Endothelial cell of umbilical vein (primary cell): ENCODE measurements at regions not wholly inside any gene's neighbourhood (a gene's known extent, or its start where the extent isn't known, plus 50 kb on each side); places are given as distances from the start of the nearest gene placed in this dataset.

ENCODE experiments used
- BruUV-seq: library from RNA; stranded (reverse); fragments of 400-500 nt; replicated peaks from 2 replicates; lab custom pipeline; 2021; lab: Mats Ljungman, UMichigan
- CTCF ChIA-PET: fragments of 300-600, 350-600 bp; sonication (Branson Sonifier 250); formaldehyde crosslinking; loops from one replicate; lab custom pipeline; 2021; ENCODE audit warnings: antibody characterized with exemption, inconsistent platforms; lab: Charles Lee
- POLR2A ChIA-PET: fragments of 300-600, 350-600 bp; sonication (Branson Sonifier 250); formaldehyde crosslinking; loops from one replicate; lab custom pipeline; 2021; ENCODE audit warnings: antibody characterized with exemption, inconsistent platforms; lab: Charles Lee
- DNase-seq: peaks from one replicate; pipeline ENCODE4 v3.0.0-alpha.2; 2011; ENCODE audit warnings: low read depth, low spot score
- FAIRE-seq: peaks from 2 replicates; lab custom pipeline; 2011; peaks lifted over from hg19 to GRCh38; lab: Jason Lieb, UNC
- H2AFZ ChIP-seq: 2 replicates; pipeline ENCODE4 v1.6.0; 2012; ENCODE audit warnings: low read depth, low read length, control low read depth, inconsistent platforms
- H3K27ac ChIP-seq: 2 replicates; pipeline ENCODE4 v1.5.1; 2011; ENCODE audit warnings: low read depth, mild to moderate bottlenecking, control low read depth, low read length, moderate library complexity; ENCODE audit not compliant: insufficient read depth
- H3K27me3 ChIP-seq, 2 experiments: 2 replicates each; pipeline versions ENCODE4 v1.6.0 to v1.6.1; 2011; ENCODE audit warnings: low read length in 2 of 2, mixed read lengths in 1 of 2; ENCODE audit not compliant: control insufficient read depth in 2 of 2, insufficient read depth in 2 of 2
- H3K36me3 ChIP-seq, 2 experiments: 2 replicates in 1 of 2; 3 replicates in 1 of 2; pipeline ENCODE4 v1.5.1; 2011; ENCODE audit warnings: low read length in 2 of 2, mild to moderate bottlenecking in 1 of 2, moderate library complexity in 1 of 2; ENCODE audit not compliant: control insufficient read depth in 2 of 2, insufficient read depth in 2 of 2; ENCODE audit errors: extremely low read depth in 1 of 2
- H3K4me1 ChIP-seq: 3 replicates; pipeline ENCODE4 v1.5.1; 2011; ENCODE audit warnings: mild to moderate bottlenecking, low read length; ENCODE audit not compliant: control insufficient read depth, insufficient read depth; ENCODE audit errors: extremely low read depth
- H3K4me2 ChIP-seq: 2 replicates; pipeline ENCODE4 v1.6.1; 2011; ENCODE audit warnings: low read length, control low read depth, mixed read lengths; ENCODE audit not compliant: insufficient read depth
- H3K4me3 ChIP-seq, 3 experiments: fragments of 200-600 bp in 1 of 3; sonication (generic), shearing (Covaris generic) in 1 of 3; replicated peaks in 1 of 3; 2 replicates each; pipeline ENCODE4 v1.5.1; 2011 to 2016; ENCODE audit warnings: control low read depth in 3 of 3, low read length in 3 of 3, mild to moderate bottlenecking in 2 of 3, inconsistent platforms in 1 of 3, low read depth in 1 of 3, moderate library complexity in 1 of 3; ENCODE audit not compliant: insufficient read depth in 1 of 3
- H3K79me2 ChIP-seq: 2 replicates; pipeline ENCODE4 v1.6.0; 2012; ENCODE audit warnings: low read length, inconsistent platforms; ENCODE audit not compliant: control insufficient read depth, insufficient read depth
- H3K9ac ChIP-seq: replicated peaks from 2 replicates; pipeline ENCODE3; 2011; ENCODE audit warnings: low read length, control low read depth; ENCODE audit not compliant: insufficient read depth; ENCODE audit errors: extremely low read depth
- H3K9me1 ChIP-seq: replicated peaks from 3 replicates; pipeline ENCODE4 v1.6.0; 2011; ENCODE audit warnings: mild to moderate bottlenecking, low read length; ENCODE audit not compliant: control insufficient read depth, insufficient read depth; ENCODE audit errors: extremely low read depth
- H3K9me3 ChIP-seq: replicated peaks from 2 replicates; pipeline ENCODE4 v1.5.1; 2012; ENCODE audit warnings: low read length, inconsistent platforms; ENCODE audit not compliant: control insufficient read depth, insufficient read depth
- H4K20me1 ChIP-seq: replicated peaks from 2 replicates; pipeline ENCODE3; 2011; ENCODE audit warnings: mild to moderate bottlenecking, low read length; ENCODE audit not compliant: control insufficient read depth, insufficient read depth; ENCODE audit errors: extremely low read depth
- EZH2 ChIP-seq: IDR thresholded peaks from 2 replicates; pipeline ENCODE4 v1.6.1; 2012; ENCODE audit warnings: borderline replicate concordance, low read depth, mild to moderate bottlenecking, moderate library complexity, low read length, inconsistent platforms; ENCODE audit not compliant: severe bottlenecking
- FOS ChIP-seq: IDR thresholded peaks from 2 replicates; pipeline ENCODE4 v1.6.1; 2011; ENCODE audit warnings: mild to moderate bottlenecking, low read length, moderate library complexity, borderline replicate concordance; ENCODE audit not compliant: insufficient read depth
- GATA2 ChIP-seq: IDR thresholded peaks from 2 replicates; pipeline ENCODE4 v1.7.0; 2011; ENCODE audit warnings: low read depth, mild to moderate bottlenecking, moderate library complexity, mixed read lengths, low read length; ENCODE audit not compliant: insufficient read length, insufficient read depth
- JUN ChIP-seq: IDR thresholded peaks from 2 replicates; pipeline ENCODE4 v1.6.1; 2011; ENCODE audit warnings: borderline replicate concordance, low read depth; ENCODE audit not compliant: insufficient read length, insufficient read depth
- MYC ChIP-seq: IDR thresholded peaks from one replicate; pipeline ENCODE4 v1.6.1; 2011; ENCODE audit warnings: mild to moderate bottlenecking, low read depth, low read length
- POLR2A ChIP-seq: IDR thresholded peaks from 2 replicates; pipeline ENCODE4 v1.6.1; 2012; ENCODE audit warnings: low read depth, mild to moderate bottlenecking, control low read depth, low read length
- POLR2AphosphoS5 ChIP-seq: IDR thresholded peaks from 2 replicates; pipeline ENCODE4 v1.6.1; 2012; ENCODE audit warnings: low read depth, mild to moderate bottlenecking, control low read depth, low read length, moderate library complexity; ENCODE audit not compliant: insufficient read depth
- dilution Hi-C: fragments of 300-500 bp; cut with MboI; formaldehyde crosslinking; loops from one replicate; pipeline ENCODE4 v1.15.0; 2019; ENCODE audit warnings: low sequenced_read_pairs; ENCODE audit not compliant: extremely low pct_ligation_motif_present
- intact Hi-C: fragments of 100-400 bp; cut with micrococcal nuclease; formaldehyde crosslinking; loops from one replicate; pipeline ENCODE4 v1.10.0; 2022
- TF ChIP-seq, protein P1 (sequence below), 2 donors: IDR thresholded peaks; 1 replicate in 1 of 2; 2 replicates in 1 of 2; pipeline ENCODE4 v1.5.1; 2011; ENCODE audit warnings: low read length in 2 of 2, mild to moderate bottlenecking in 2 of 2, moderate library complexity in 2 of 2, control low read depth in 1 of 2, inconsistent platforms in 1 of 2, low read depth in 1 of 2; ENCODE audit not compliant: insufficient read depth in 1 of 2; ENCODE audit errors: extremely low read depth in 1 of 2
- TF ChIP-seq, protein P2 (sequence below): IDR thresholded peaks from 2 replicates; pipeline ENCODE4 v1.6.1; 2011; ENCODE audit not compliant: insufficient read depth, insufficient read length

DNA sequence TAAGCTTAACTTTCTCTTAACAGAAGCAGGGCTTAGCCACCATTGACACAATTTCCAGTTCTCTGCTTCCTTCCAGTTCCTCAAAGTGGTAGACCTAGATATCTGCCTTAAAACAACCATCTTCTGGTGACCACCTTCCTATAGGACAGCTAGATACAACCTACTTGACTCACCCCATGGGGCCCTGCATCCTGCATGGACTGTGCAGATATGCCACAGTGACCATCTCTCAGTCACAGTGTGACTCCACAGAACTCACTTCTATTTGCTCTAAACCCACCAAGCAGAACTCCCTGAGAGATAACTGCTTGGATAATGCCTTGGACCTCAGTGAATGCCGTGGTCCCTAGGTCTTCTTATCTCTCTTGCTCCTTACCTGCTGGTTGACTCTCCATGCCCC lies 621.6 kb downstream of the IQCM start:
- BruUV-seq = no TSS peak
- H3K9me3 ChIP-seq = no peaks in the 10 kb centered on the region
- H3K4me1 ChIP-seq = no peaks in the 10 kb centered on the region
- H3K27ac ChIP-seq = no peak overlapping the region
- H3K36me3 ChIP-seq = no peaks in the 10 kb centered on the region
- no peak for DNase-seq
- no peaks in the 10 kb centered on the region for H3K9me1 ChIP-seq
- no peaks in the 10 kb centered on the region for H3K79me2 ChIP-seq
- no peaks in the 10 kb centered on the region for H4K20me1 ChIP-seq
- TF ChIP-seq, protein P1, sequence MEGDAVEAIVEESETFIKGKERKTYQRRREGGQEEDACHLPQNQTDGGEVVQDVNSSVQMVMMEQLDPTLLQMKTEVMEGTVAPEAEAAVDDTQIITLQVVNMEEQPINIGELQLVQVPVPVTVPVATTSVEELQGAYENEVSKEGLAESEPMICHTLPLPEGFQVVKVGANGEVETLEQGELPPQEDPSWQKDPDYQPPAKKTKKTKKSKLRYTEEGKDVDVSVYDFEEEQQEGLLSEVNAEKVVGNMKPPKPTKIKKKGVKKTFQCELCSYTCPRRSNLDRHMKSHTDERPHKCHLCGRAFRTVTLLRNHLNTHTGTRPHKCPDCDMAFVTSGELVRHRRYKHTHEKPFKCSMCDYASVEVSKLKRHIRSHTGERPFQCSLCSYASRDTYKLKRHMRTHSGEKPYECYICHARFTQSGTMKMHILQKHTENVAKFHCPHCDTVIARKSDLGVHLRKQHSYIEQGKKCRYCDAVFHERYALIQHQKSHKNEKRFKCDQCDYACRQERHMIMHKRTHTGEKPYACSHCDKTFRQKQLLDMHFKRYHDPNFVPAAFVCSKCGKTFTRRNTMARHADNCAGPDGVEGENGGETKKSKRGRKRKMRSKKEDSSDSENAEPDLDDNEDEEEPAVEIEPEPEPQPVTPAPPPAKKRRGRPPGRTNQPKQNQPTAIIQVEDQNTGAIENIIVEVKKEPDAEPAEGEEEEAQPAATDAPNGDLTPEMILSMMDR (IDR thresholded peaks at IDR 0.05; ENCODE audit: extremely low read depth in 1 of 2, insufficient read depth in 1 of 2, low read depth in 1 of 2, low read length in 2 of 2) = no peak
- no peak overlapping the region for H2AFZ ChIP-seq
- ChIA-PET POLR2A (no interaction called here), CTCF (no interaction called here)
- H3K4me3 ChIP-seq = no peak overlapping the region
- intact Hi-C loops (no loop called here), dilution Hi-C loops (no loop called here)
- no peak overlapping the region for H3K9ac ChIP-seq
- H3K27me3 ChIP-seq = no peaks in the 10 kb centered on the region
- FAIRE-seq = no peak
- no peak overlapping the region for H3K4me2 ChIP-seq

DNA sequence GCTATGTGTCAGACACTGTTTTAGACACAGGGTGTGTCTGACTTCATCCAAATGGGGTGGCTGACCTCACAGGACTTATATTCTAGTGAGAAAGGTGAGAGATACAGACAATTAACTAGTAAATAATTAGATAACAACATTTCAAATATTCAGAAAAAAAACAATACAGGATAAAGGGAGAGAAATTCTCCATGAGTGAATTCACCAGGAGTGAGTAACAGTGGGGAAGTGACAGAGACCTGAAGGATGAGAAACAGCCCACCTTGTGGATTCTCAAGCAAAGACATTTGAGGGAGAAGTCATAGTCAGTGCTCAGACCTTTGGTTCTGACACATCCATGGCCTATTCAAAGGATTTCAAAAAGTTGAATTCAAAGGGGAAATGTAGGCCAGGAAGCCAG lies 627.9 kb downstream of the IQCM start:
- BruUV-seq = no TSS peak
- H3K9me3 ChIP-seq = no peaks in the 10 kb centered on the region
- no peaks in the 10 kb centered on the region for H3K79me2 ChIP-seq
- H4K20me1 ChIP-seq = no peaks in the 10 kb centered on the region
- no peak for TF ChIP-seq POLR2AphosphoS5
- no peak for TF ChIP-seq POLR2A
- TF ChIP-seq JUN = no peak
- TF ChIP-seq, protein P2, sequence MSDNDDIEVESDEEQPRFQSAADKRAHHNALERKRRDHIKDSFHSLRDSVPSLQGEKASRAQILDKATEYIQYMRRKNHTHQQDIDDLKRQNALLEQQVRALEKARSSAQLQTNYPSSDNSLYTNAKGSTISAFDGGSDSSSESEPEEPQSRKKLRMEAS = no peak
- TF ChIP-seq EZH2 = no peak
- TF ChIP-seq MYC = no peak
- TF ChIP-seq FOS = no peak
- TF ChIP-seq GATA2 = no peak
- TF ChIP-seq, protein P1 (IDR thresholded peaks at IDR 0.05; ENCODE audit: extremely low read depth in 1 of 2, insufficient read depth in 1 of 2, low read depth in 1 of 2, low read length in 2 of 2) = no peak
- H3K9ac ChIP-seq = no peak overlapping the region
- H3K4me2 ChIP-seq = no peak overlapping the region
- dilution Hi-C loops = no loop called here
- H3K4me1 ChIP-seq = no peaks in the 10 kb centered on the region
- H3K9me1 ChIP-seq = no peaks in the 10 kb centered on the region
- H3K36me3 ChIP-seq = no peaks in the 10 kb centered on the region
- FAIRE-seq (no peak), DNase-seq (no peak)
- ChIA-PET CTCF (no interaction called here), POLR2A (no interaction called here)
- no peak overlapping the region for H3K27ac ChIP-seq
- no peaks in the 10 kb centered on the region for H3K27me3 ChIP-seq
- no peak overlapping the region for H2AFZ ChIP-seq
- intact Hi-C loops = no loop called here
- no peak overlapping the region for H3K4me3 ChIP-seq
